Astrocyte (in vitro differentiated cells and primary cell): ENCODE measurements at regions not wholly inside any gene's neighbourhood (a gene's known extent, or its start where the extent isn't known, plus 50 kb on each side); places are given as distances from the start of the nearest gene placed in this dataset.
"Not testable (repeated sequence)": the region's sequence is repeated elsewhere in the genome, so short reads cannot be mapped to it uniquely, and the experiment has no call there.

ENCODE experiments used
- DNase-seq: peaks from one replicate; pipeline ENCODE4 v3.0.0-alpha.2; 2010; ENCODE audit warnings: low read depth
- FAIRE-seq: peaks from 2 replicates; lab custom pipeline; 2011; peaks lifted over from hg19 to GRCh38; lab: Jason Lieb, UNC
- H2AFZ ChIP-seq: 2 replicates; pipeline ENCODE4 v1.6.0; 2012; ENCODE audit warnings: low read depth, low read length, inconsistent platforms
- H3K27ac ChIP-seq: 2 replicates; pipeline ENCODE4 v1.5.1; 2011; ENCODE audit warnings: low read depth, low read length, inconsistent platforms
- H3K27me3 ChIP-seq: 2 replicates; pipeline ENCODE4 v1.6.0; 2011; ENCODE audit warnings: low read length, inconsistent platforms; ENCODE audit not compliant: insufficient read depth
- H3K36me3 ChIP-seq: 2 replicates; pipeline ENCODE4 v1.5.1; 2011; ENCODE audit warnings: low read length, inconsistent platforms; ENCODE audit not compliant: insufficient read depth
- H3K4me1 ChIP-seq: 2 replicates; pipeline ENCODE4 v1.5.1; 2011; ENCODE audit warnings: low read length, inconsistent platforms; ENCODE audit not compliant: insufficient read depth
- H3K4me2 ChIP-seq: 2 replicates; pipeline ENCODE4 v1.6.0; 2012; ENCODE audit warnings: low read length, inconsistent platforms
- H3K4me3 ChIP-seq: 2 replicates; pipeline ENCODE4 v1.5.1; 2011; ENCODE audit warnings: low read depth, mild to moderate bottlenecking, low read length, inconsistent platforms; ENCODE audit not compliant: insufficient read depth
- H3K79me2 ChIP-seq: 2 replicates; pipeline ENCODE4 v1.6.0; 2012; ENCODE audit warnings: mild to moderate bottlenecking, low read length, inconsistent platforms; ENCODE audit not compliant: insufficient read depth
- H3K9ac ChIP-seq: 2 replicates; pipeline ENCODE4 v1.6.0; 2012; ENCODE audit warnings: mild to moderate bottlenecking, low read length, inconsistent platforms
- H3K9me3 ChIP-seq: 2 replicates; pipeline ENCODE4 v1.5.1; 2012; ENCODE audit warnings: low read depth, mild to moderate bottlenecking, low read length, inconsistent platforms; ENCODE audit not compliant: insufficient read depth
- H4K20me1 ChIP-seq: 2 replicates; pipeline ENCODE4 v1.6.0; 2012; ENCODE audit warnings: low read length, inconsistent platforms; ENCODE audit not compliant: insufficient read depth
- H3K27ac Mint-ChIP-seq: one replicate; pipeline ENCODE4 v1.8.0; 2021; ENCODE audit warnings: mild to moderate bottlenecking, mixed read lengths; ENCODE audit not compliant: unreplicated experiment
- H3K27me3 Mint-ChIP-seq: one replicate; pipeline ENCODE4 v1.8.0; 2021; ENCODE audit warnings: low read depth, mixed read lengths; ENCODE audit not compliant: unreplicated experiment
- H3K36me3 Mint-ChIP-seq: one replicate; pipeline ENCODE4 v1.8.0; 2021; ENCODE audit warnings: low read depth, mixed read lengths; ENCODE audit not compliant: unreplicated experiment
- H3K4me1 Mint-ChIP-seq: one replicate; pipeline ENCODE4 v1.8.0; 2021; ENCODE audit warnings: low read depth, mixed read lengths; ENCODE audit not compliant: unreplicated experiment
- H3K4me3 Mint-ChIP-seq: one replicate; pipeline ENCODE4 v1.8.0; 2021; ENCODE audit warnings: mild to moderate bottlenecking, moderate library complexity, mixed read lengths; ENCODE audit not compliant: unreplicated experiment
- H3K9me3 Mint-ChIP-seq: one replicate; pipeline ENCODE4 v1.8.0; 2021; ENCODE audit warnings: mild to moderate bottlenecking, mixed read lengths; ENCODE audit not compliant: unreplicated experiment
- CTCF ChIP-seq: IDR thresholded peaks from 2 replicates; pipeline ENCODE4 v1.5.1; 2011; ENCODE audit warnings: low read depth, mild to moderate bottlenecking, inconsistent platforms, low read length, moderate library complexity; ENCODE audit not compliant: insufficient read depth
- EZH2 ChIP-seq: IDR thresholded peaks from 2 replicates; pipeline ENCODE4 v1.6.1; 2012; ENCODE audit warnings: mild to moderate bottlenecking, low read length, inconsistent platforms; ENCODE audit not compliant: insufficient read depth

GRCh38 chr9:100652850-100653249 lies 75.0 kb downstream of the CAVIN4 start:
- Histone ChIP-seq H3K9me3 (no peaks in the 10 kb centered on the region), H3K9ac (no peak overlapping the region), H3K4me2 (no peak overlapping the region), H3K27me3 (no peaks in the 10 kb centered on the region), H3K79me2 (no peaks in the 10 kb centered on the region), H3K4me1 (no peaks in the 10 kb centered on the region), H3K36me3 (no peaks in the 10 kb centered on the region), H2AFZ (no peak overlapping the region), H3K27ac (no peak overlapping the region), H3K4me3 (no peak overlapping the region), H4K20me1 (no peaks in the 10 kb centered on the region)
- Mint-ChIP-seq H3K9me3 (peaks cover 15% of the 10 kb centered on the region), H3K4me1 (no peaks in the 10 kb centered on the region), H3K27me3 (no peaks in the 10 kb centered on the region), H3K36me3 (no peaks in the 10 kb centered on the region), H3K4me3 (no peak overlapping the region), H3K27ac (no peak overlapping the region)
- TF ChIP-seq EZH2 (no peak), CTCF (no peak)
- no peak for DNase-seq
- FAIRE-seq = no peak

GRCh38 chr9:100653643-100654334 lies 75.9 kb downstream of the CAVIN4 start:
- Mint-ChIP-seq H3K27me3 (no peaks in the 10 kb centered on the region), H3K4me3 (no peak overlapping the region), H3K36me3 (no peaks in the 10 kb centered on the region), H3K4me1 (no peaks in the 10 kb centered on the region), H3K9me3 (peaks cover 13% of the 10 kb centered on the region), H3K27ac (no peak overlapping the region)
- Histone ChIP-seq H3K4me3 (no peak overlapping the region), H3K27me3 (no peaks in the 10 kb centered on the region), H3K79me2 (no peaks in the 10 kb centered on the region), H3K4me2 (no peak overlapping the region), H2AFZ (no peak overlapping the region), H3K9ac (no peak overlapping the region), H4K20me1 (no peaks in the 10 kb centered on the region), H3K27ac (no peak overlapping the region), H3K9me3 (no peaks in the 10 kb centered on the region), H3K4me1 (no peaks in the 10 kb centered on the region), H3K36me3 (no peaks in the 10 kb centered on the region)
- DNase-seq (no peak), FAIRE-seq (no peak)
- TF ChIP-seq EZH2 = no peak
- no peak for TF ChIP-seq CTCF

GRCh38 chr9:100656851-100657250 lies 79.0 kb downstream of the CAVIN4 start:
- H3K79me2 ChIP-seq, H3K36me3 ChIP-seq, H3K27ac ChIP-seq, H3K4me1 ChIP-seq, H2AFZ ChIP-seq, H3K9ac ChIP-seq, H3K9me3 ChIP-seq, H3K27ac Mint-ChIP-seq, H3K4me3 Mint-ChIP-seq, H3K4me3 ChIP-seq, H3K4me2 ChIP-seq, FAIRE-seq, DNase-seq, H4K20me1 ChIP-seq, H3K36me3 Mint-ChIP-seq, H3K4me1 Mint-ChIP-seq, H3K27me3 Mint-ChIP-seq, H3K27me3 ChIP-seq: not testable (repeated sequence)
- peaks cover 15% of the 10 kb centered on the region for H3K9me3 Mint-ChIP-seq
